Spleen (tissue), 11 donors: ENCODE measurements at regions not wholly inside any gene's neighbourhood (a gene's known extent, or its start where the extent isn't known, plus 50 kb on each side); places are given as distances from the start of the nearest gene placed in this dataset.

Source experiments
- DNase-seq: peaks from one replicate; pipeline ENCODE4 v3.0.0-alpha.2; 2020
- H3K27ac ChIP-seq, 8 donors: fragments of 200-600 bp; sonication (generic) in 7 of 8; 1 replicate in 4 of 8; 2 replicates in 4 of 8; pipeline versions ENCODE4 v1.5.0 to v1.8.0; 2016 to 2021; ENCODE audit warnings: inconsistent platforms in 4 of 8, mild to moderate bottlenecking in 4 of 8, moderate library complexity in 1 of 8
- H3K27me3 ChIP-seq, 7 donors: fragments of 200-600 bp; sonication (generic) in 6 of 7; replicated peaks in 1 of 7; 1 replicate in 4 of 7; 2 replicates in 3 of 7; pipeline versions ENCODE4 v1.5.0 to v1.8.0; 2016 to 2021; ENCODE audit warnings: inconsistent platforms in 3 of 7, mild to moderate bottlenecking in 1 of 7
- H3K36me3 ChIP-seq, 6 donors: fragments of 200-600 bp; sonication (generic) in 5 of 6; 1 replicate in 4 of 6; 2 replicates in 2 of 6; pipeline versions ENCODE4 v1.5.0 to v1.8.0; 2016 to 2021; ENCODE audit warnings: inconsistent platforms in 2 of 6
- H3K4me1 ChIP-seq, 6 donors: fragments of 200-600 bp; sonication (generic) in 5 of 6; 1 replicate in 3 of 6; 2 replicates in 3 of 6; pipeline versions ENCODE4 v1.5.0 to v1.8.0; 2016 to 2021; ENCODE audit warnings: inconsistent platforms in 3 of 6
- H3K4me3 ChIP-seq, 8 donors: fragments of 200-600 bp; sonication (generic) in 7 of 8; 1 replicate in 4 of 8; 2 replicates in 4 of 8; pipeline versions ENCODE4 v1.5.0 to v1.8.0; 2016 to 2021; ENCODE audit warnings: inconsistent platforms in 4 of 8, mild to moderate bottlenecking in 4 of 8, moderate library complexity in 2 of 8
- H3K9me3 ChIP-seq, 8 donors: fragments of 200-600 bp; sonication (generic) in 7 of 8; 1 replicate in 4 of 8; 2 replicates in 4 of 8; pipeline versions ENCODE4 v1.5.0 to v1.8.0; 2016 to 2021; ENCODE audit warnings: inconsistent platforms in 4 of 8
- CTCF ChIP-seq, 11 experiments: fragments of 200-600 bp in 7 of 11; fragments of 450-650 bp in 4 of 11; sonication (generic) in 4 of 11; IDR thresholded peaks in 8 of 11; conservative IDR thresholded peaks in 3 of 11; 1 replicate in 7 of 11; 2 replicates in 4 of 11; pipeline versions ENCODE4 v1.4.0 to v1.8.0; 2016 to 2021; ENCODE audit warnings: antibody characterized with exemption in 11 of 11, inconsistent platforms in 4 of 11, mild to moderate bottlenecking in 1 of 11
- POLR2A ChIP-seq, 3 donors: fragments of 450-650 bp; IDR thresholded peaks; one replicate each; pipeline ENCODE4 v1.5.1; 2017; ENCODE audit warnings: antibody characterized with exemption in 3 of 3, mild to moderate bottlenecking in 1 of 3
- POLR2AphosphoS5 ChIP-seq, 3 donors: sonication (generic); formaldehyde crosslinking; IDR thresholded peaks; one replicate each; pipeline ENCODE4 v1.5.1; 2017; ENCODE audit warnings: antibody characterized with exemption in 3 of 3
- WGBS, 5 donors: extraction: QIAGEN DNeasy Blood & Tissue Kit in 3 of 5; methylation state at CpG; one replicate each; pipeline versions ENCODE4 v1.1.5 to v1.1.7; 2013 to 2018; 5-methylcytosine and 5-hydroxymethylcytosine counted together
- intact Hi-C: fragments of 100-400 bp; cut with DNase I; formaldehyde crosslinking; loops from one replicate; pipeline ENCODE4 v1.15.0; 2023; ENCODE audit warnings: low total_unique reads
- donor health status: healthy with polysubstance abuse.
- donor health status: DM: no; HTN: no; CAD: no; lungs with moderate emphysema.
- donor health status: DM: no; HTN: no; CAD: no.
- donor health status: Bipolar disorder and iron deficiency.
- donor health status: healthy.
- donor health status: DM: no; HTN: no; CAD: no.
- donor health status: DM: yes; HTN: yes; CAD: no.

- no peak for DNase-seq
Observed at GRCh38 chr2:240347949-240348500, 87.4 kb upstream of the GPC1 start.

GRCh38 chr2:240348522-240348921 is 86.9 kb upstream of the GPC1 start:
- no peak for TF ChIP-seq POLR2AphosphoS5 (IDR thresholded peaks at IDR 0.05)
- H3K9me3 ChIP-seq: peaks cover 0 to 16% (median 7%) of the 10 kb centered on the region in 8 donors
- H3K4me3 ChIP-seq: no peak overlapping the region
- WGBS, 5 donors: 66 to 80% (median 70%) methylated on average over 8 of the region's 8 CpGs
- intact Hi-C loops: no loop called here
- DNase-seq: no peak
- H3K27ac ChIP-seq: no peak overlapping the region
- peaks cover 0 to 7% (median 0%) of the 10 kb centered on the region in 6 donors for H3K4me1 ChIP-seq
- H3K27me3 ChIP-seq: peaks cover 0 to 22% (median 0%) of the 10 kb centered on the region in 7 donors
- no peaks in the 10 kb centered on the region for H3K36me3 ChIP-seq

More at GRCh38 chr2:240347949-240348500, 87.4 kb upstream of the GPC1 start:
- peaks cover 0 to 16% (median 7%) of the 10 kb centered on the region in 8 donors for H3K9me3 ChIP-seq
- H3K27me3 ChIP-seq: peaks cover 0 to 22% (median 0%) of the 10 kb centered on the region in 7 donors
- WGBS, 5 donors: 77 to 90% (median 79%) methylated on average over 8 of the region's 8 CpGs
- TF ChIP-seq CTCF (IDR thresholded peaks at IDR 0.05 in 8 of 11, conservative IDR thresholded peaks at IDR 0.05 in 3 of 11) (no peak), POLR2A (IDR thresholded peaks at IDR 0.05) (no peak), POLR2AphosphoS5 (IDR thresholded peaks at IDR 0.05) (no peak)
- H3K4me3 ChIP-seq: no peak overlapping the region
- H3K27ac ChIP-seq: no peak overlapping the region
- H3K4me1 ChIP-seq: peaks cover 0 to 7% (median 0%) of the 10 kb centered on the region in 6 donors
- intact Hi-C loops: no loop called here
- H3K36me3 ChIP-seq: no peaks in the 10 kb centered on the region

DNA sequence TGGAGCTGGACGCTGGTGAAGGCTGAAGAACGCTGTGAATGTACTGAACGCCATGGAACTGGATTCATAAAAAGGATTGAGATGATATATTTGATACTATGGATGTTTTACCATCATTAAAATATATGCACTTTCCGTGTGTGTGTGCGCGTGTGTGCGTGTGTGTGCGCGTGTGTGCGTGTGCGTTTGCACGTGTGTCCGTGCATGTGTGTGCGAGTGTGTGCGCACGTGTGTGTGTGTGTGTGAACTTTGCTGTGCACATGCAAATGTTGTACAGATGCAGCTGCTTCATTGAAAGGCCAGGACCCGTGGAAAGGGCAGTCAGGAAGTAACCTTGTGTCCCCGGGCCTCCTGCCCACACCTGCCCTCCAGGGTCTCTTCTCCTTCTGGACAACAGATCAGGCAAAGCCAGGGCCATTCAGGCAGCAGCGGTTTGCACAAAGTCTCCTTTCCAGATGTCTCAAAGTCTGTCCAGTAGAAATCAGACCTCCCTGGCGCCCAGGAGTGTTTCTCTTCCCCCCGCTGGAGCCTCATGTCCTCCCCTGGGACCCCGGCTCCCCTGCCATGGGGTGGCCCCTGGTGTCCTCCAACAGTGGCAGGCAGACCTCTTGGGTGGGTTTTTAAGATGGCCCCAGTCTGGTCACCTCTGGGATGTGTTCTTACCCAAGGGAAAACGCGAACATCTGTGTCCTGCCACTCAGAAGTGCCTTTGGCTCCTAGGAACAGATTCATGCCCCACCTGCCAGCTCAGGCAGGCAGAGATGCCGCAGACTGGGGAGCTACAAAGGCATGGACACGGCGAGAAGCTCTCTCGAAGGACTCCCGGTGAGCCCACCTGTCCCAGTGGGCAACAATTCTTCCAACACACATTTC is 86.1 kb upstream of the GPC1 start:
- Histone ChIP-seq H3K27me3 (peaks cover 0 to 22% (median 0%) of the 10 kb centered on the region in 7 donors), H3K4me1 (peaks cover 0 to 7% (median 0%) of the 10 kb centered on the region in 6 donors), H3K36me3 (no peaks in the 10 kb centered on the region), H3K27ac (no peak overlapping the region), H3K9me3 (peaks cover 0 to 14% (median 7%) of the 10 kb centered on the region in 8 donors), H3K4me3 (no peak overlapping the region)
- no peak for TF ChIP-seq POLR2A (IDR thresholded peaks at IDR 0.05)
- TF ChIP-seq POLR2AphosphoS5 (IDR thresholded peaks at IDR 0.05): no peak
- TF ChIP-seq CTCF (IDR thresholded peaks at IDR 0.05 in 8 of 11, conservative IDR thresholded peaks at IDR 0.05 in 3 of 11): no peak
- intact Hi-C loops: no loop called here
- WGBS, 5 donors: 80 to 85% (median 81%) methylated on average over 28 to 29 of the region's 29 CpGs
- DNase-seq: no peak

DNA sequence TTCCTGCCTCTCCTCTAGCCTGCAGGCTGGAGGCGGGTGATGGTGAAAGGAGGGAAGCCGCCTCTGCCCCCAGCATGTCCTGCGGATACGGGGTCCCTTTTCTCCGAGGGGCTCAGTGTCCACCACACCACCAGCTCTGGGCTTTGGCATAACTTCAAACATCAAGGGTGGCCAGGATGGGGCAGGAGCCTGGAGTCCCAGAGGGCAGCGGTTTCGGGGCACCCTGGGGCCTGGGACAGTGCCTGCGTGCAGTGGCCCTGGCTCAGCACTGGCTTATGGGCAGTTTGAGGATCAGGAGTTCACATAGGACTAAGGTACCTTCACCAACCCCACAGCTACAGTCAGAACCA is 85.5 kb upstream of the GPC1 start:
- no peak overlapping the region for H3K27ac ChIP-seq
- no peak for DNase-seq
- intact Hi-C loops: no loop called here
- H3K9me3 ChIP-seq: peaks cover 0 to 8% (median 4%) of the 10 kb centered on the region in 8 donors
- WGBS, 5 donors: 82 to 97% (median 92%) methylated on average over 6 to 8 of the region's 8 CpGs
- H3K4me1 ChIP-seq: peaks cover 0 to 7% (median 0%) of the 10 kb centered on the region in 6 donors
- TF ChIP-seq POLR2AphosphoS5 (IDR thresholded peaks at IDR 0.05) (no peak), POLR2A (IDR thresholded peaks at IDR 0.05) (no peak), CTCF (IDR thresholded peaks at IDR 0.05 in 8 of 11, conservative IDR thresholded peaks at IDR 0.05 in 3 of 11) (no peak)
- H3K4me3 ChIP-seq: no peak overlapping the region
- H3K36me3 ChIP-seq: no peaks in the 10 kb centered on the region
- peaks cover 0 to 22% (median 0%) of the 10 kb centered on the region in 7 donors for H3K27me3 ChIP-seq
